ENCODE measurements at regions not wholly inside any gene's neighbourhood (a gene's known extent, or its start where the extent isn't known, plus 50 kb on each side); places are given as distances from the start of the nearest gene placed in this dataset.

DNA sequence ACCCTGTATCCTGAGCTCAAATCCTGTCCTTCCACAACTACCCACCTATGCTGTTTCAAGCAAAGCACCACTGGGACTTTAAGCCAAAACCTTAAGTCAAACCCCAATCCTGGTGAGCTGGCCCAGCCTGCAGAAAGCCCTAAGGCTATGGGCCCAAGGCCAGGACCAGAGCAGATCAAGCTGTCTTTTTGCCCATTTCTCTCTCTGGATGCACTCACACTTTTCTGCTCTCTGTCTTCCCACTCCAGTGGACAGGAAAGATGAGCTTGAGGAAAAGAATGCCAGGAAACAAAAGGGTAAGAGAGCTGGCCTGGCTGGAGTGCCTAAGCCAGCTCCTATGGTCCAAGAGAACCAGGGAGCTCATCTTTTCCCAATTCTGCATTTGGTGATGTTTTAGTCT lies 284.3 kb upstream of the ISX start:
- FAIRE-seq (no peak), DNase-seq (no peak)
- no peak overlapping the region for H3K27ac ChIP-seq (ENCODE audit: low read depth in 1 of 3, low read length in 2 of 3)
- no peak overlapping the region for H3K4me3 ChIP-seq (ENCODE audit: low read depth in 1 of 3, low read length in 3 of 3)
- H3K27me3 ChIP-seq (ENCODE audit: control insufficient read depth in 3 of 3, insufficient read depth in 3 of 3, low read length in 3 of 3) = no peaks in the 10 kb centered on the region
- H3K4me1 ChIP-seq (ENCODE audit: control insufficient read depth in 3 of 3, insufficient read depth in 2 of 3, low read depth in 1 of 3, low read length in 2 of 3) = no peaks in the 10 kb centered on the region
- H3K36me3 ChIP-seq (ENCODE audit: control insufficient read depth in 3 of 3, insufficient read depth in 2 of 3, low read depth in 1 of 3, low read length in 3 of 3) = no peaks in the 10 kb centered on the region
- peaks cover 0 to 5% of the 10 kb centered on the region in 2 donors for H3K9me3 ChIP-seq (ENCODE audit: control insufficient read depth in 2 of 2, insufficient read depth in 1 of 2, low read depth in 1 of 2, low read length in 1 of 2)

GRCh38 chr22:34783436-34783835 lies 282.5 kb upstream of the ISX start:
- H3K27ac ChIP-seq (ENCODE audit: low read depth in 1 of 3, low read length in 2 of 3) = no peak overlapping the region
- no peaks in the 10 kb centered on the region for H3K4me1 ChIP-seq (ENCODE audit: control insufficient read depth in 3 of 3, insufficient read depth in 2 of 3, low read depth in 1 of 3, low read length in 2 of 3)
- H3K36me3 ChIP-seq (ENCODE audit: control insufficient read depth in 3 of 3, insufficient read depth in 2 of 3, low read depth in 1 of 3, low read length in 3 of 3) = no peaks in the 10 kb centered on the region
- 65 to 70% (median 67%) methylated on average over 5 of the region's 5 CpGs for WGBS, 3 donors
- DNase-seq (no peak), FAIRE-seq (no peak)
- no peaks in the 10 kb centered on the region for H3K27me3 ChIP-seq (ENCODE audit: control insufficient read depth in 3 of 3, insufficient read depth in 3 of 3, low read length in 3 of 3)
- no peaks in the 10 kb centered on the region for H3K9me3 ChIP-seq (ENCODE audit: control insufficient read depth in 2 of 2, insufficient read depth in 1 of 2, low read depth in 1 of 2, low read length in 1 of 2)
- no peak overlapping the region for H3K4me3 ChIP-seq (ENCODE audit: low read depth in 1 of 3, low read length in 3 of 3)

GRCh38 chr22:34784056-34784455 lies 281.9 kb upstream of the ISX start:
- DNase-seq (no peak), FAIRE-seq (no peak)
- Histone ChIP-seq H3K4me3 (ENCODE audit: low read depth in 1 of 3, low read length in 3 of 3) (no peak overlapping the region), H3K9me3 (ENCODE audit: control insufficient read depth in 2 of 2, insufficient read depth in 1 of 2, low read depth in 1 of 2, low read length in 1 of 2) (peaks cover 0 to 2% of the 10 kb centered on the region in 2 donors), H3K27me3 (ENCODE audit: control insufficient read depth in 3 of 3, insufficient read depth in 3 of 3, low read length in 3 of 3) (no peaks in the 10 kb centered on the region), H3K4me1 (ENCODE audit: control insufficient read depth in 3 of 3, insufficient read depth in 2 of 3, low read depth in 1 of 3, low read length in 2 of 3) (no peaks in the 10 kb centered on the region), H3K27ac (ENCODE audit: low read depth in 1 of 3, low read length in 2 of 3) (no peak overlapping the region), H3K36me3 (ENCODE audit: control insufficient read depth in 3 of 3, insufficient read depth in 2 of 3, low read depth in 1 of 3, low read length in 3 of 3) (no peaks in the 10 kb centered on the region)
- 21 to 30% (median 29%) methylated on average over 3 of the region's 3 CpGs for WGBS, 3 donors

DNA sequence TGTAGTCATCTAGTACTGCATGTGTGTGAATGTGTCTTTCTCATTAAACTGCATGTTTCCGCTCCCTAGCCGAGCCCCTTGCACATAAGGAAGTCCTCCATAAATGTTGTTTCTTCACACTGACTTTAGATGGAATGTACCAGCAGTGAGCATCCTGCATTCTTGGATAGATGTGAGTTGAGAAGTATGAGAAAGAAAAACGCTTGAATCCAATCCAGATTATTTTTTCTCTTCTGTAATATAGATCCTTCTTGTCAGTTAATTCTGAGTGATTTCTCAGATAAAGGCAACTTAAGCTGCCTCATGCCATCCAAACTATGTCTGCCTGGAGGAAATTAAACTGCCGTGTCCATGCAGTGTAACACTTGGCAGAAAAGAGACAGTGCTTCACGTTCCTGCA lies 268.1 kb upstream of the ISX start:
- no peak for DNase-seq
- Histone ChIP-seq H3K9me3 (ENCODE audit: control insufficient read depth in 2 of 2, insufficient read depth in 1 of 2, low read depth in 1 of 2, low read length in 1 of 2) (no peaks in the 10 kb centered on the region), H3K27me3 (ENCODE audit: control insufficient read depth in 3 of 3, insufficient read depth in 3 of 3, low read length in 3 of 3) (no peaks in the 10 kb centered on the region), H3K36me3 (ENCODE audit: control insufficient read depth in 3 of 3, insufficient read depth in 2 of 3, low read depth in 1 of 3, low read length in 3 of 3) (no peaks in the 10 kb centered on the region), H3K27ac (ENCODE audit: low read depth in 1 of 3, low read length in 2 of 3) (no peak overlapping the region), H3K4me1 (ENCODE audit: control insufficient read depth in 3 of 3, insufficient read depth in 2 of 3, low read depth in 1 of 3, low read length in 2 of 3) (no peaks in the 10 kb centered on the region), H3K4me3 (ENCODE audit: low read depth in 1 of 3, low read length in 3 of 3) (no peak overlapping the region)
- 67 to 78% (median 77%) methylated on average over 5 of the region's 5 CpGs for WGBS, 3 donors
- no peak for FAIRE-seq

DNA sequence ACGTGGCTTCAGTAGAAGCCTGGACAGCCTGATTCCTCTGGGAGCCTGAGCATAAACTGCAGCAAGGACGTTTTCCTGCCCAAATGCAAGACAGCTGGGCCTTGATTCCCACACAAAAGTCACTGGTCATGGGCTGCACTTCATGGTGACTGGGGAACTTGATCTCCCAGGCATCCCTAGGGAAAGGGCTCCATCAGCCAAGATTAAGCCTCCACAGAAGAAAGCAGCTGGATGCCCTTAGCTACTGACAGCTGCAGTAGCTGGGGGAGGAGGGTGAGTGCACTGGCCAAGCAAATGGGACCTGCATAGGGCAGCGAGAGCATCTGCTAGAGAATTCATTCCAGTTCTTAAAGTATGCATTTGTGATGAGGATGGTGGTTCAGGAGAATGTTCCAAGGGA lies 267.4 kb upstream of the ISX start:
- H3K4me1 ChIP-seq (ENCODE audit: control insufficient read depth in 3 of 3, insufficient read depth in 2 of 3, low read depth in 1 of 3, low read length in 2 of 3) = no peaks in the 10 kb centered on the region
- no peaks in the 10 kb centered on the region for H3K36me3 ChIP-seq (ENCODE audit: control insufficient read depth in 3 of 3, insufficient read depth in 2 of 3, low read depth in 1 of 3, low read length in 3 of 3)
- no peak for DNase-seq
- H3K27me3 ChIP-seq (ENCODE audit: control insufficient read depth in 3 of 3, insufficient read depth in 3 of 3, low read length in 3 of 3) = no peaks in the 10 kb centered on the region
- no peak overlapping the region for H3K27ac ChIP-seq (ENCODE audit: low read depth in 1 of 3, low read length in 2 of 3)
- no peaks in the 10 kb centered on the region for H3K9me3 ChIP-seq (ENCODE audit: control insufficient read depth in 2 of 2, insufficient read depth in 1 of 2, low read depth in 1 of 2, low read length in 1 of 2)
- H3K4me3 ChIP-seq (ENCODE audit: low read depth in 1 of 3, low read length in 3 of 3) = no peak overlapping the region
- WGBS, 3 donors = 41 to 57% (median 48%) methylated on average over 3 of the region's 3 CpGs
- FAIRE-seq = no peak

DNA sequence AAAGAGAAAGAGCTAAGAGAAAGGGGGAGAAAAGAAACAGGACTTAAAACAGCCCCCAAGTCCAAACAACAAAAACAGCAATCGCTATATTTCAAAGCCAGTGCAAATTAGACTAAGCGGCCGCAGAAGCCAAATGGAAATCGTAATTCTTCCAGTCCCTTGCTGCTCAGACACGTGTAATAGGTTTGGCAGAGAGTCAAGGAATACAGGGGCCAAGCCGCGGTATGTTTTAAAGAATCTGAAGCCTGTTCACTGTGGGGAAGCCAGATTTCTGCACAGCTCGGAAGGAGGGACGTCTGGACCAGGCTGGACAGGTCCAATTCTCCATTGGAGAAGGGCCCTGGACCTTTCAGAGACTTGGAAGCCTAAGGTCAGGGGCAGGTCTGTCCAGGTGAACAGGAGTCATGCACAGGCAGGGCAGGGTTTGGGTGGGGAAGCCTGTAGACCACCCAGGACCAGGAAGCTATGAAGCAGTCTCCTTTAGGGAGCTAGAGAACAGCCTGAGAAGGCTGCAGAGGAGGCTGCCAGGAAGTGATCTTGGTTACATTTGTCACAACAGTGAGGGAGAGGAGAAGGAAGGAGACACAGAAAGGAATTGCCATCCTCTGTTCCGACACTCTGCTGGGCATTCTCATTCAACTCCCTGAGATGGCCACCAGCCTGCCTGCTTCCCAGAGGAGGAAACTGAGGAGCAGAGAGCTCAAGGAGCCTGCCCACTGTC lies 265.5 kb upstream of the ISX start:
- H3K4me1 ChIP-seq (ENCODE audit: control insufficient read depth in 3 of 3, insufficient read depth in 2 of 3, low read depth in 1 of 3, low read length in 2 of 3) = no peaks in the 10 kb centered on the region
- no peak for FAIRE-seq
- 47 to 71% (median 61%) methylated on average over 10 of the region's 10 CpGs for WGBS, 3 donors
- H3K4me3 ChIP-seq (ENCODE audit: low read depth in 1 of 3, low read length in 3 of 3) = no peak overlapping the region
- H3K27me3 ChIP-seq (ENCODE audit: control insufficient read depth in 3 of 3, insufficient read depth in 3 of 3, low read length in 3 of 3) = no peaks in the 10 kb centered on the region
- no peak overlapping the region for H3K27ac ChIP-seq (ENCODE audit: low read depth in 1 of 3, low read length in 2 of 3)
- no peaks in the 10 kb centered on the region for H3K9me3 ChIP-seq (ENCODE audit: control insufficient read depth in 2 of 2, insufficient read depth in 1 of 2, low read depth in 1 of 2, low read length in 1 of 2)
- H3K36me3 ChIP-seq (ENCODE audit: control insufficient read depth in 3 of 3, insufficient read depth in 2 of 3, low read depth in 1 of 3, low read length in 3 of 3) = no peaks in the 10 kb centered on the region
- DNase-seq = peak in 1 of 2 donors; percentile 27

- Histone ChIP-seq H3K9me3 (ENCODE audit: control insufficient read depth in 2 of 2, insufficient read depth in 1 of 2, low read depth in 1 of 2, low read length in 1 of 2) (no peaks in the 10 kb centered on the region), H3K27me3 (ENCODE audit: control insufficient read depth in 3 of 3, insufficient read depth in 3 of 3, low read length in 3 of 3) (no peaks in the 10 kb centered on the region), H3K36me3 (ENCODE audit: control insufficient read depth in 3 of 3, insufficient read depth in 2 of 3, low read depth in 1 of 3, low read length in 3 of 3) (no peaks in the 10 kb centered on the region), H3K27ac (ENCODE audit: low read depth in 1 of 3, low read length in 2 of 3) (no peak overlapping the region), H3K4me1 (ENCODE audit: control insufficient read depth in 3 of 3, insufficient read depth in 2 of 3, low read depth in 1 of 3, low read length in 2 of 3) (no peaks in the 10 kb centered on the region), H3K4me3 (ENCODE audit: low read depth in 1 of 3, low read length in 3 of 3) (no peak overlapping the region)
- WGBS, 3 donors = 86 to 92% (median 91%) methylated on average over 11 of the region's 11 CpGs
- FAIRE-seq (no peak), DNase-seq (no peak)
Measured at GRCh38 chr22:34801221-34801620, 264.7 kb upstream of the ISX start.

DNA sequence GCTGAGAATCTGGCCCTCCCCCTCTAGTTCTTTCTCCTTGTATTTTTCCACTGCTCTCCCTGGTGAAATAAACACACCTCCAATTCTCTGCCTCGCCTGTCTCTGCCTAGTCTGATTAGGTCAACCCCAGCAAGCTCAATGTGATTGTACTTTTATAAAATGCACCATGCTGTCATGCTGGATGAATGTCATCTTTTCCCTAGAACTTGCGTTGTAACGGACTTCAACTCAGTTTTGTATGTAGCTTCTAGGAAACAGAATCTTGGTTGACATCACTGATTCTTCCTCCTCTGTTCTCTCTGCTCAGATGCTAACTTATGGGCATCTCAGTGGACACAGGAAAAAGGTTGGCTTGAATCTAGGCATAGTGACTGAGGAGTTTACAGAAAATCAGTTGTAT lies 261.9 kb upstream of the ISX start:
- no peak for DNase-seq

DNA sequence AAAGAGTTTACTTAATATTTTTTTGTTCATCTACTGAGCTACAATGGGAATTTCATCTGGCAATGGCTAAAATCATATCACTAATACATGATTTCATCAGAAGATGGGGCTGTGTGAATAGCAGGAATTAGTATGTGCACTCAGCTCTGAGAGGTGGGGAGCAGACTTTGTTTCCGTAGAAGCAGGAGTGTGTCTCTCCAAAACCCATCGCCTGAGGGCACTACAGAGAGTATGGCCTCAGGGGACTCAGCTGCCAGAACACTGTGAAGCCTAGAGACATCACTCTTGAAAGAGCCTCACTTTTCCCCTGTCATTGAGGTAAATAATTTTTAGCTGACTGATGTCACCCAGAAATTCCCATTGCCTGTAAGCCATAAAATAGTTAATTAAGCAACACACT lies 261.4 kb upstream of the ISX start:
- WGBS, 3 donors = 36 to 47% (median 37%) methylated on average over 2 of the region's 2 CpGs
- H3K9me3 ChIP-seq (ENCODE audit: control insufficient read depth in 2 of 2, insufficient read depth in 1 of 2, low read depth in 1 of 2, low read length in 1 of 2) = peaks cover 0 to 3% of the 10 kb centered on the region in 2 donors
- H3K4me1 ChIP-seq (ENCODE audit: control insufficient read depth in 3 of 3, insufficient read depth in 2 of 3, low read depth in 1 of 3, low read length in 2 of 3) = no peaks in the 10 kb centered on the region
- no peak overlapping the region for H3K4me3 ChIP-seq (ENCODE audit: low read depth in 1 of 3, low read length in 3 of 3)
- H3K27ac ChIP-seq (ENCODE audit: low read depth in 1 of 3, low read length in 2 of 3) = no peak overlapping the region
- DNase-seq = peak in 1 of 2 donors; percentile 4
- FAIRE-seq = no peak
- no peaks in the 10 kb centered on the region for H3K36me3 ChIP-seq (ENCODE audit: control insufficient read depth in 3 of 3, insufficient read depth in 2 of 3, low read depth in 1 of 3, low read length in 3 of 3)
- no peaks in the 10 kb centered on the region for H3K27me3 ChIP-seq (ENCODE audit: control insufficient read depth in 3 of 3, insufficient read depth in 3 of 3, low read length in 3 of 3)

More for the DNA sequence above, 261.9 kb upstream of the ISX start:
- peaks cover 0 to 3% of the 10 kb centered on the region in 2 donors for H3K9me3 ChIP-seq (ENCODE audit: control insufficient read depth in 2 of 2, insufficient read depth in 1 of 2, low read depth in 1 of 2, low read length in 1 of 2)
- 64 to 75% (median 69%) methylated on average over 3 of the region's 3 CpGs for WGBS, 3 donors
- no peaks in the 10 kb centered on the region for H3K27me3 ChIP-seq (ENCODE audit: control insufficient read depth in 3 of 3, insufficient read depth in 3 of 3, low read length in 3 of 3)
- no peak overlapping the region for H3K27ac ChIP-seq (ENCODE audit: low read depth in 1 of 3, low read length in 2 of 3)
- no peaks in the 10 kb centered on the region for H3K4me1 ChIP-seq (ENCODE audit: control insufficient read depth in 3 of 3, insufficient read depth in 2 of 3, low read depth in 1 of 3, low read length in 2 of 3)
- H3K4me3 ChIP-seq (ENCODE audit: low read depth in 1 of 3, low read length in 3 of 3) = no peak overlapping the region
- H3K36me3 ChIP-seq (ENCODE audit: control insufficient read depth in 3 of 3, insufficient read depth in 2 of 3, low read depth in 1 of 3, low read length in 3 of 3) = no peaks in the 10 kb centered on the region
- FAIRE-seq = no peak
